Myocyte (in vitro differentiated cells): ENCODE measurements at regions not wholly inside any gene's neighbourhood (a gene's known extent, or its start where the extent isn't known, plus 50 kb on each side); places are given as distances from the start of the nearest gene placed in this dataset.
"Not testable (repeated sequence)": the region's sequence is repeated elsewhere in the genome, so short reads cannot be mapped to it uniquely, and the experiment has no call there.

Experiments used
- DNase-seq: peaks from one replicate; pipeline ENCODE4 v3.0.0-alpha.2; 2012; ENCODE audit warnings: low read depth

- DNase-seq, result no peak
Measured at GRCh38 chr11:21625982-21626381, 566.9 kb upstream of the ANO5 start.

GRCh38 chr11:21628641-21629040 is 564.2 kb upstream of the ANO5 start:
- no peak for DNase-seq

- no peak for DNase-seq
Measured at GRCh38 chr11:21630934-21631478, 561.9 kb upstream of the ANO5 start.

DNA sequence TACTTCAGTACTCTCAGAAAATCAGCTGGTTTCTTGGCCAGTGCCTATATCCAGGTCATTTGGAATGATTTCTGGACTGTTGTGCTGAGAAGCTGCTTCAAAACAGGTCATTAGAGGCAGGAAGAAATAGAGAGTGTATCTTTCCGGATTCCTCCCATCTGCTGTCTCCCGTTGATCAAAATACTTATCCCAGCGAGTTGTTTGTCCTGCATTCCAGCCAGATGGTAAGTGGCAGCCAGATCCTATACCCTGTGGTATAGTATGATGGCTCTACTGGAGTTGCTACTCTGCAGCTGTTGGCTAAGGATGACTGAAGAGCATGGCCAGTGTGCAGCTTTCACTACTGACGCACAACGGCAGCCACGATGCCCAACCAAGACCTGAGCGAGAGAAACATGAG is 560.9 kb upstream of the ANO5 start:
- no peak for DNase-seq

GRCh38 chr11:21634491-21634890 is 558.4 kb upstream of the ANO5 start:
- DNase-seq, result no peak

DNA sequence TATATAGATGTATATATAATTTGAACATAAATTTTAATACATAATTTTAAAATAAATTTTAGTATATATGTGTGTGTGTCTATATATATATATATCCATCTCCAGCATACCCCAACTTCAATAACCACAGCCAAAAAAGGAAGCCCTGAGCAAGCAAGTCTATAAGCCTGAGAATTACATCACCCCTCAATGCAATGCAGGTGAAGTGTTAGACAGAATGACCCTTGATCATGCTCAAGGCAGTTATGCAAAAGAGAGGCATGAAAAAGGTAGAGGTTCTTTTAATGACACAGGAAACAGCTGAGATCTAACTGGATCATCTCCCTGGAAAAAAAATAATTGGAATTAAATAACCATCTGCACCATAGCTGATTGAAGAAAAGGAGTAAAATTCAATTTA is 557.9 kb upstream of the ANO5 start:
- no peak for DNase-seq

- DNase-seq, result no peak
Measured at GRCh38 chr11:21635394-21636145, 557.3 kb upstream of the ANO5 start.

DNA sequence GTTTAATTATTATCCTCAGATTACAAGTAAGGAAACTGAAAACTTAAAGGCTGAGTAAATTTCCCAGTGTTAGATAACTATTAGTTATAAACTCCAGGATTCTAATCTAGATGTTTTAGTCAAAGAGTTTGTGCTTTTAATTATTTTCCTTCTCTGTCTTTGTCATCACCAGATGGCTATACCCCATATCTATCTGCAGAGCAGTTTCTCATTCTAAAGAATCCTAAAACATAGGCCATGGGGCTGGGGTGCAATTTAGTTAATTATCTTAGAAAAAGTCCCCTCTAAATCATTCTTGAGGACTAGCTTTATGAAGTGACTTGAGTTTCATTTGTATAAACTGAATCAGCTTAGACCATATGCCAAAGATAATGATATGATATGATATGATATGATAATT is 556.3 kb upstream of the ANO5 start:
- DNase-seq, result no peak

DNA sequence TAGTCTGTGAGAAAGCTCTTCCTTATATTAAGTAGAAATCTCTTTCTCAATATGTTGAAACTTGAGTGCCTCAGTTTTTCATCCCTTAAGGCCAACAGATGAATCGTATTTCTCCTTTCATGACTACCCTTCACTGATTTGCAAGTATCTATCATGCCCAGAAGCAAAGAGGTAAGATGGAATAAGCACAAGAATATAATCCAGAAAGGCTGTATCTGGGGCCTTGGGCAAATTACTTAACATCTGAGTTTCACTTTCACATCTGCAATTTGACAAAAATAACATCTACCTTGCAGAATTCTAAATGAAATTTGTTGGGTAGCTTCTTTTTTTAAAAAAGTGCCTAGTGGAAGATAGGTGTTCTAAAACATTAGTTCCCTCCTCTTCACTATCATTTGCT is 552.4 kb upstream of the ANO5 start:
- DNase-seq, result no peak

- no peak for DNase-seq
Measured at GRCh38 chr11:21641869-21642268, 551.0 kb upstream of the ANO5 start.

GRCh38 chr11:21646351-21646750 is 546.5 kb upstream of the ANO5 start:
- DNase-seq, result no peak

GRCh38 chr11:21650961-21651360 is 541.9 kb upstream of the ANO5 start:
- DNase-seq, result no peak

DNA sequence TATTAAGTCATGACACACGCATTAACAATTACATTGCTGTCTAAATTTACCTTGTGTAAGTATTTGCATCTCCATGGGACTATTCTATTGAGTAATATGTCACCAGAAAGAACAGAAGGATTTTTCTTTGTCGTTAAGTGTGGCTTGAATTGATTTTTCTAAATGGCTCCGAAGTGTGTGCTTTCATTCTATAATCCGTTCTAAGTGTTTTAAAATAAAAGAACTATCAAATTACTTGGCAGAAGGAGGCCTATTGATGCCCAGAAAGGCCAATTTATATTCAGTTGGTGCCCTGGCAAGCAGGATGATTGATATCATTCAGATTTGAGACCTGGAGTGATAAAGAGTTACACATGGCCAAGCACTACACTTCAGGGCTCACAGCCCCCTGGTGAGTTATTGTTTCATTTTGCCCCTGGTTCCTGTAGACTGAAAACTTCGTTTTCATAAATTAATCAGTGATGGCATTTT is 538.9 kb upstream of the ANO5 start:
- no peak for DNase-seq

DNA sequence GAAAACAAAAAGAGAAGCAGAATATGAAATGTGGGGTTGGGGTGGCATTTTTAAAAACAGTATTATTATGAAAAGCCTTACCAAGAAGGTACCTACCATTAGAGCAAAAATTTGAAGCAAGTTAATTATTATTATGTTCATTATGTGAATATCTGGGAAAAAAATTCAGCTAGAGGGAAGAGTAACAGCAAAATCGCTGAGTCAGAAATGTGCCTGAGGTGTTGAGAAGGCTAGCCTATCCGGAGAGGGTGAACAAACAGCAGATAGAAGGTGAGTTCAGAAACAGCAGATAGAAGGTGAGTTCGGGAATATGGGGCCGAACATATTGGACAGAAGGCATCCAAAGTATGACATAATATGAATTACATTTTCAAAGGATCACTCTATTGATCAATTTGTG is 536.8 kb upstream of the ANO5 start:
- no peak for DNase-seq

GRCh38 chr11:21658654-21659193 is 534.2 kb upstream of the ANO5 start:
- DNase-seq, result no peak

DNA sequence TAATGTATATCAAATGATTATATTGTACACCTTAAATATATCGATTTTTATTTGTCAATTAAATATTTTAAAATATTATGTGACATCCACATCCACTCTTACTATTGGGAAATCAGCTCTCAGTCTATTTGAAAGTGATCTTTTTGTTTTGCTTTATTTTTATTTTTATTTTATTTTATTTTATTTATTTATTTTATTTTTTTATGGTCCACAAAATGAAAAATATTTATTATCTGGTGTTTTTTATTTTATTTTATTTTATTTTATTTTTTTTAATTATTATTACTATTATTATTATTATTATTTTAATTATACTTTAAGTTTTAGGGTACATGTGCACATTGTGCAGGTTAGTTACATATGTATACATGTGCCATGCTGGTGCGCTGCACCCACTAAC is 533.5 kb upstream of the ANO5 start:
- DNase-seq, result not testable (repeated sequence)

DNA sequence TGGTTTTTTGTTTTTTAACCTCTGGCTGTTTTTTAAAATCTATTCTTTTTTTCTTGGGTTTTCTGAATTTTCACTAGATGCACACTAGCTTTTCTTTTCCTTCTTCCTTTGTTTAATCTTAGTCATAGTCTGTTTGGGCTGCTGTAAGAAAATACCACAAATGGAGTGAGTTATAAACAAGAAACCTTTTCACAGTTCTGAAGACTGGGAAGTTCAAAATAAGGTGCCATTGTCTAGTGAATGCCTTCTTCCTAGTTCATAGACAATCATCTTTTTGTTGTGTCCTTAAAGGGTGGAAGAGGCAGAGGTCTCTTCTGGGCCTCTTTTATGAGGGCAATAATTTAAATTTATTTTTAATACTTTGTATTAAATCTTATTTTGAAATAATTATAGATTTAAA is 532.9 kb upstream of the ANO5 start:
- no peak for DNase-seq

- DNase-seq, result no peak
Measured at GRCh38 chr11:21675049-21675616, 517.8 kb upstream of the ANO5 start.

- no peak for DNase-seq
Measured at GRCh38 chr11:21687643-21688042, 505.2 kb upstream of the ANO5 start.

DNA sequence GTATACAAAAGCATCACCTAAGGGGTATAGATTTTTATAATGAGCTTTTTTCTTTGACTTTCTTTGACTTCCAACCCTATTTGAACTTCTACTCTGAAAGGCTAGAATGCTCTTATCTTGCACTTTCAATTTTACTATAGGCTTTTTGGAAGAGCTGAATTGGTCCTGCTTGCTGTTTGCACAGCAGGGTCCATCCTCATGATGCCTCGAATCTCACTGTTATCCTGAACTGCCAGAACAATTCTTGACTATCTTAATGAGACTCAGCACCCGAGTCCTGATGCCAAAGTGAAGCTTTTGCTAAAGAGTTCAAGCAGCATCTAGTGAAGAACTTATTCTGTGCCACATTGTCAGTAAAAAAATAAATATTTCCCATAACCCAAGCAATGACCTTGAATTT is 488.3 kb upstream of the ANO5 start:
- DNase-seq, result no peak

- no peak for DNase-seq
Measured at GRCh38 chr11:21707116-21707739, 485.7 kb upstream of the ANO5 start.

- no peak for DNase-seq
Measured at GRCh38 chr11:21710809-21711208, 482.1 kb upstream of the ANO5 start.
